Ishikawa (cell line): ENCODE measurements at regions not wholly inside any gene's neighbourhood (a gene's known extent, or its start where the extent isn't known, plus 50 kb on each side); places are given as distances from the start of the nearest gene placed in this dataset.

Experiments used
- CEBPB ChIP-seq: IDR thresholded peaks from 2 replicates; pipeline ENCODE4 v1.6.1; 2012
- CREB1 ChIP-seq: IDR thresholded peaks from 2 replicates; pipeline ENCODE4 v1.6.1; 2012; ENCODE audit warnings: low read depth
- EGR1 ChIP-seq: IDR thresholded peaks from 2 replicates; pipeline ENCODE4 v1.6.1; 2012
- EP300 ChIP-seq: IDR thresholded peaks from 2 replicates; pipeline ENCODE4 v1.6.1; 2012; ENCODE audit warnings: borderline replicate concordance
- FOXM1 ChIP-seq: IDR thresholded peaks from 2 replicates; pipeline ENCODE4 v1.6.1; 2012; ENCODE audit warnings: low read depth, borderline replicate concordance
- NFIC ChIP-seq: IDR thresholded peaks from 2 replicates; pipeline ENCODE4 v1.6.1; 2012
- RAD21 ChIP-seq: IDR thresholded peaks from 2 replicates; pipeline ENCODE4 v1.6.1; 2012; ENCODE audit warnings: low read depth
- TAF1 ChIP-seq: IDR thresholded peaks from 2 replicates; pipeline ENCODE4 v1.6.1; 2012; ENCODE audit warnings: low read depth, mild to moderate bottlenecking
- TCF12 ChIP-seq: IDR thresholded peaks from 2 replicates; pipeline ENCODE4 v1.6.1; 2012; ENCODE audit warnings: low read depth
- TEAD4 ChIP-seq: IDR thresholded peaks from 2 replicates; pipeline ENCODE4 v1.6.1; 2012
- YY1 ChIP-seq: IDR thresholded peaks from 2 replicates; pipeline ENCODE4 v1.6.1; 2012; ENCODE audit warnings: low read depth
- ZBTB7A ChIP-seq: IDR thresholded peaks from 2 replicates; pipeline ENCODE4 v1.6.1; 2012; ENCODE audit warnings: low read depth
- TF ChIP-seq, protein P1 (sequence below): IDR thresholded peaks from 2 replicates; pipeline ENCODE4 v1.6.1; 2012
- TF ChIP-seq, protein P2 (sequence below): IDR thresholded peaks from 2 replicates; pipeline ENCODE4 v1.6.1; 2012
- TF ChIP-seq, protein P3 (sequence below): IDR thresholded peaks from 2 replicates; pipeline ENCODE4 v1.6.1; 2012; ENCODE audit warnings: low read depth, mild to moderate bottlenecking

DNA sequence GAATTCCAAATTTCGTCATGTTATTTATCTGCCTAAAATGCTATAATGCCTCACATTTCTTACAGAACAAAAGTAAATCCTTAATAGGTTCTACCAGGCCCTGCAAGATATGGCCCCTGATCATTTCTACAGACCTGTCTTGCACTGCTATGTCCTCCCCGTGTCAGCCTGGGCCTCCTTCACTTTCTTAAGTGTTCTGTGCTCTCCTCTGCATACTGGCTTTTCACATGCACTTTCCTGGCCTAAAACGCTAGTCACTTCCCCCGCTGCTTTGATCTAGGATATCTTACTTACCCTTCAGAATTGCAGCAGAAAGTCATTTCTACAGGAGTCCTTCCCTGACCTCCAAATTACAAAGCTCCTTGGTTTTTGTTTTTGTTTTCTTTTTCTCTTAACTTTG lies 551.3 kb downstream of the NSUN3 start:
- TF ChIP-seq TAF1 (no peak), TEAD4 (no peak)
- TF ChIP-seq, protein P1, sequence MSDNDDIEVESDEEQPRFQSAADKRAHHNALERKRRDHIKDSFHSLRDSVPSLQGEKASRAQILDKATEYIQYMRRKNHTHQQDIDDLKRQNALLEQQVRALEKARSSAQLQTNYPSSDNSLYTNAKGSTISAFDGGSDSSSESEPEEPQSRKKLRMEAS, result no peak
- TF ChIP-seq, protein P2, sequence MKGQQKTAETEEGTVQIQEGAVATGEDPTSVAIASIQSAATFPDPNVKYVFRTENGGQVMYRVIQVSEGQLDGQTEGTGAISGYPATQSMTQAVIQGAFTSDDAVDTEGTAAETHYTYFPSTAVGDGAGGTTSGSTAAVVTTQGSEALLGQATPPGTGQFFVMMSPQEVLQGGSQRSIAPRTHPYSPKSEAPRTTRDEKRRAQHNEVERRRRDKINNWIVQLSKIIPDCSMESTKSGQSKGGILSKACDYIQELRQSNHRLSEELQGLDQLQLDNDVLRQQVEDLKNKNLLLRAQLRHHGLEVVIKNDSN, result no peak

DNA sequence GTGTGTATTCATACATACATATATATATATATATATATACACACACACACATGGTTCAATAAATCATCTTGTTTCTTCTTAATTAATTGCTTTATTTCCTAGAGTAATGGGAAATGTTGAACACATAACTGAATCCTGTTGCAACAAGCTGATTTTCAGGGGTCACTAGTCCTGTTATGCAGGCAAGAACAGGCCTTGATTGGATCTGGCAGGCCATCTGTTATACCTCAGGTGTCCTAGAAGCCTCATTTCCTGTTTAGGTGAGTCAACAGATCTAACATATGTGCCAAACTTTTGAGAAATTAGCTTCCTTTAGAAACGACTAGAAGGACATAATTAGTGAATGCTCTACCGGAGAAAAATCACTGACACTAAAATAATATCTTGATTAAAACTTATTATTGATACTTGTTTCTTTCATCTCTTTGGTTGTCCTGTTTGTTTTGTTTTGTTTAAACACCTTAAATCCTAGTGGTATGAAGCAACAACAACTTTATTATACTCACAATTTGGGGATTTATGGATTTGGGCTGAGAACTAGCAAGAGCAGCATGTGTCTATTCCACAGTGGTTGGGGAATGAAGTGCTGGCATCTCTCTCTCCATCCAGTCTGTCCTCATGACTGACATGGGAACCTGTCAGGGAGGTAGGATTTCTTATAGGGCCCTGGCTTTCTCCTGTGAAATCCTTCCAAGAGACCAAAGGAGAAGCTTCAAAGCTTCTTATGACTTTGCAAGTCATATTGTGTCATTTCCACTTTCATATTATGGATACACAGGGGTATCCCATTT lies 552.6 kb downstream of the NSUN3 start:
- TF ChIP-seq TCF12, result no peak
- TF ChIP-seq, protein P2, result no peak
- TF ChIP-seq EGR1, result no peak
- TF ChIP-seq, protein P1, result no peak
- no peak for TF ChIP-seq TAF1
- TF ChIP-seq YY1, result no peak
- TF ChIP-seq, protein P3, sequence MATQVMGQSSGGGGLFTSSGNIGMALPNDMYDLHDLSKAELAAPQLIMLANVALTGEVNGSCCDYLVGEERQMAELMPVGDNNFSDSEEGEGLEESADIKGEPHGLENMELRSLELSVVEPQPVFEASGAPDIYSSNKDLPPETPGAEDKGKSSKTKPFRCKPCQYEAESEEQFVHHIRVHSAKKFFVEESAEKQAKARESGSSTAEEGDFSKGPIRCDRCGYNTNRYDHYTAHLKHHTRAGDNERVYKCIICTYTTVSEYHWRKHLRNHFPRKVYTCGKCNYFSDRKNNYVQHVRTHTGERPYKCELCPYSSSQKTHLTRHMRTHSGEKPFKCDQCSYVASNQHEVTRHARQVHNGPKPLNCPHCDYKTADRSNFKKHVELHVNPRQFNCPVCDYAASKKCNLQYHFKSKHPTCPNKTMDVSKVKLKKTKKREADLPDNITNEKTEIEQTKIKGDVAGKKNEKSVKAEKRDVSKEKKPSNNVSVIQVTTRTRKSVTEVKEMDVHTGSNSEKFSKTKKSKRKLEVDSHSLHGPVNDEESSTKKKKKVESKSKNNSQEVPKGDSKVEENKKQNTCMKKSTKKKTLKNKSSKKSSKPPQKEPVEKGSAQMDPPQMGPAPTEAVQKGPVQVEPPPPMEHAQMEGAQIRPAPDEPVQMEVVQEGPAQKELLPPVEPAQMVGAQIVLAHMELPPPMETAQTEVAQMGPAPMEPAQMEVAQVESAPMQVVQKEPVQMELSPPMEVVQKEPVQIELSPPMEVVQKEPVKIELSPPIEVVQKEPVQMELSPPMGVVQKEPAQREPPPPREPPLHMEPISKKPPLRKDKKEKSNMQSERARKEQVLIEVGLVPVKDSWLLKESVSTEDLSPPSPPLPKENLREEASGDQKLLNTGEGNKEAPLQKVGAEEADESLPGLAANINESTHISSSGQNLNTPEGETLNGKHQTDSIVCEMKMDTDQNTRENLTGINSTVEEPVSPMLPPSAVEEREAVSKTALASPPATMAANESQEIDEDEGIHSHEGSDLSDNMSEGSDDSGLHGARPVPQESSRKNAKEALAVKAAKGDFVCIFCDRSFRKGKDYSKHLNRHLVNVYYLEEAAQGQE, result no peak
- TF ChIP-seq RAD21, result no peak
- TF ChIP-seq TEAD4, result no peak
- no peak for TF ChIP-seq CREB1

DNA sequence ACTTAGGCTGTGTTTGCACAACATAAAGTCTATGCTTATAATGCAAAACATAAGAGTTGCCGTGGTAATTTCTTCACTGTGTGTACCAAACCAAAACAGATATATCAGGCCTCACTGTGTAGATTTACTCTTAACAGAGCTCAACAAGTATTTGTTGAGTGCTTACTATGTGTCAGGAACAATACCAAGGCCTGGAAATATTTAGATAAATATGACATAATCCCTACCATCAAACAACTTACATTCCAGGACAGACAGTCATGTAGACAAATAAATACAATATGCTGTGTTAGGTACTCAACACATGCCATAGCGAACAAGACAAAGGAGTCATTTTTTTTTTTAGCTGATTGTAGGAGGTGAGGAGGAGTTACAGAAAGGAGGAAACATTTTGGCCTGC lies 554.0 kb downstream of the NSUN3 start:
- no peak for TF ChIP-seq TAF1
- TF ChIP-seq ZBTB7A, result no peak
- TF ChIP-seq RAD21, result no peak
- TF ChIP-seq CEBPB, result no peak
- no peak for TF ChIP-seq FOXM1
- TF ChIP-seq TCF12, result no peak
- TF ChIP-seq NFIC, result no peak

DNA sequence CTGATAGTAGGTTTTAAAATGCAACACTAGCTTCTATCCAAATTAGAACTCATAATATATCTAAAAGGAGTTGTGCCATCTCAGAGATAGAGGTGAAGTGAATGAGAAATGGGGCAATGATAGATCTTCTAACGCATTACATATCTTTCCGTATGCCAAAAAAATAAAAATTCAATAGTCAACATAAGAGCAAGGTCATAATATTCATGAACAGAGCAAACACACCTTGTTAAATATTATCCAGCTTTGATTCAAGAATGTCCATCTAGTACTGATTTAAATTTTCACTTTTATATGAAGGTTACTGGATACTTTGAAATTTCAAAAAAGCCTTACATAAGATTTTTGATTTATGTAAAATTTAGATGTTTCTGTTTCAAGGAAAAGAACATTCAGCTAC lies 554.5 kb downstream of the NSUN3 start:
- TF ChIP-seq NFIC, result no peak
- TF ChIP-seq ZBTB7A, result no peak
- TF ChIP-seq TCF12, result no peak
- TF ChIP-seq TEAD4, result no peak
- no peak for TF ChIP-seq EP300
- TF ChIP-seq CREB1, result no peak
- no peak for TF ChIP-seq YY1
- TF ChIP-seq TAF1, result no peak

DNA sequence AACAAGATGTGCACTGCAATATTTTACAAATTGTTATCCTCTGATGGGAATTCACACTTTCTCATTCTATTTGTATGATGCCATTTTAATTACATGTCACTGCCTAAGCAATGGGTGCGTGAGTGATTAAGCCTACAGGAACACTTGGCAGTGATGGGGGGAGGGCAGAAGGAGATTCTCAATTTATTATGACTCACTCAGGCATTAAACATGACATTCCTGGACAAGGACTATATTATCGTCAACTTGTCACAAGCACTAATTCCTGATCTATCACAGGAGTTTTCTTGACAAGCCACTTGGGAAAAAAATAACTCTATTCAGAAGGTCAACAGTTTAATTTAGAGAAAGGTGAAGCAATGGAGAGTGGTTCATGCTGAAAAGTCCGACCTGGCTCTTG lies 556.8 kb downstream of the NSUN3 start:
- TF ChIP-seq EGR1 (no peak), TEAD4 (no peak), RAD21 (no peak), FOXM1 (no peak)
- TF ChIP-seq, protein P2, result no peak
- TF ChIP-seq, protein P1, result no peak

DNA sequence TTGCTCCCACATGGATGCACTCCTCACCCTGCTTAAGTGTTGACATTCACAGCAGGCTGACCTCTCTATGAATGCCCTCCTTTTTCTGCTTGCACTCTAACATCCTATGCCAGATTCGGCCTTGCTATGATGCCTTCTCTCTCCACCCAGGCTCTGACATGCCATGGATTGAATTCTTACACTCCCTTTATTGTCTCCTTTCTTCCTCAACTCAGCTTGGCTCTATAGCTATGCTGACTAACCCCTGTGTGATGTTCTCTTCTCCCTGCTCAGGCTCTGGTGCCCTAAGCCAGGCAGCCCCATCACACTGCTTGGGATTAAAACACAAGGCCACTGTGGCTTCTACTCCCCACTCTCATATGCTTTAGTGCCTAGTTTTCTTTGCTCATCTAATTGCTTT lies 563.7 kb downstream of the NSUN3 start:
- TF ChIP-seq FOXM1 (no peak), CREB1 (no peak), EGR1 (no peak), RAD21 (no peak), YY1 (no peak), EP300 (no peak), CEBPB (no peak), TAF1 (no peak), TEAD4 (no peak), ZBTB7A (no peak), NFIC (no peak), TCF12 (no peak)
- TF ChIP-seq, protein P3, result no peak
- TF ChIP-seq, protein P2, result no peak
- TF ChIP-seq, protein P1, result no peak
